Sigmoid colon (tissue), 4 donors: ENCODE measurements at regions not wholly inside any gene's neighbourhood (a gene's known extent, or its start where the extent isn't known, plus 50 kb on each side); places are given as distances from the start of the nearest gene placed in this dataset.

Source experiments
- CTCF ChIP-seq, 4 experiments: fragments of 450-650 bp in 3 of 4; fragments of 200-600 bp in 1 of 4; IDR thresholded peaks; one replicate each; pipeline ENCODE4 v1.5.1; 2016 to 2019; ENCODE audit warnings: antibody characterized with exemption in 4 of 4, mild to moderate bottlenecking in 3 of 4, moderate library complexity in 2 of 4
- EP300 ChIP-seq, 4 donors: sonication (generic); formaldehyde crosslinking; IDR thresholded peaks; one replicate each; pipeline ENCODE4 v1.6.1; 2017; ENCODE audit warnings: antibody characterized with exemption in 4 of 4
- POLR2A ChIP-seq, 2 donors: fragments of 450-650 bp; IDR thresholded peaks; one replicate each; pipeline ENCODE4 v1.6.1; 2016; ENCODE audit warnings: antibody characterized with exemption in 2 of 2, mild to moderate bottlenecking in 2 of 2, moderate library complexity in 2 of 2
- POLR2AphosphoS5 ChIP-seq, 4 donors: sonication (generic); formaldehyde crosslinking; IDR thresholded peaks; one replicate each; pipeline ENCODE4 v1.6.1; 2017; ENCODE audit warnings: antibody characterized with exemption in 4 of 4

GRCh38 chr15:38698254-38698653 lies 133.6 kb upstream of the RASGRP1 start:
- no peak for TF ChIP-seq POLR2A (IDR thresholded peaks at IDR 0.05)
- no peak for TF ChIP-seq CTCF (IDR thresholded peaks at IDR 0.05)
- TF ChIP-seq POLR2AphosphoS5 (IDR thresholded peaks at IDR 0.05) = no peak
- TF ChIP-seq EP300 (IDR thresholded peaks at IDR 0.05) = no peak
